WTC11 (cell line): ENCODE measurements at regions not wholly inside any gene's neighbourhood (a gene's known extent, or its start where the extent isn't known, plus 50 kb on each side); places are given as distances from the start of the nearest gene placed in this dataset.

Experiments
- ATAC-seq: fragments of 200-7000 bp; cut with Tn5 transposase; 2 replicates; pipeline ENCODE4 v1.10.0; 2021; ENCODE audit warnings: mild to moderate bottlenecking, moderate library complexity
- CTCF ChIA-PET: fragments of 300-600 bp; sonication (Branson Sonifier 250); formaldehyde crosslinking; loops from one replicate; lab custom pipeline; 2021; ENCODE audit warnings: antibody characterized with exemption; lab: Charles Lee
- POLR2A ChIA-PET: fragments of 350-600 bp; sonication (Branson Sonifier 250); formaldehyde crosslinking; loops from one replicate; lab custom pipeline; 2021; ENCODE audit warnings: antibody characterized with exemption; lab: Charles Lee
- DNase-seq: peaks from one replicate; pipeline ENCODE4 v3.0.0; 2021; ENCODE audit warnings: low spot score
- H3K27ac Mint-ChIP-seq: 2 replicates; pipeline ENCODE4 v1.8.0; 2021; ENCODE audit warnings: mixed read lengths
- H3K27me3 Mint-ChIP-seq: 2 replicates; pipeline ENCODE4 v1.8.0; 2021; ENCODE audit warnings: low read depth, mild to moderate bottlenecking, moderate library complexity, mixed read lengths
- H3K36me3 Mint-ChIP-seq: 2 replicates; pipeline ENCODE4 v1.8.0; 2021; ENCODE audit warnings: mixed read lengths
- H3K4me1 Mint-ChIP-seq: 2 replicates; pipeline ENCODE4 v1.8.0; 2022; ENCODE audit warnings: mixed read lengths
- H3K4me3 Mint-ChIP-seq: 2 replicates; pipeline ENCODE4 v1.8.0; 2021; ENCODE audit warnings: mild to moderate bottlenecking, moderate library complexity, mixed read lengths
- H3K9me3 Mint-ChIP-seq: 2 replicates; pipeline ENCODE4 v1.8.0; 2021; ENCODE audit warnings: mixed read lengths
- ATF1 ChIP-seq: sonication (generic); formaldehyde crosslinking; IDR thresholded peaks from 2 replicates; pipeline ENCODE4 v1.8.1; 2023; ENCODE audit warnings: mild to moderate bottlenecking, moderate library complexity, missing genetic modification reagents
- ATF2 ChIP-seq: sonication (generic); formaldehyde crosslinking; IDR thresholded peaks from 2 replicates; pipeline ENCODE4 v1.8.1; 2022; ENCODE audit warnings: low read depth, missing genetic modification reagents, borderline replicate concordance
- ATF6 ChIP-seq: sonication (generic); formaldehyde crosslinking; IDR thresholded peaks from 2 replicates; pipeline ENCODE4 v1.8.1; 2023; ENCODE audit warnings: mild to moderate bottlenecking, missing genetic modification reagents
- ELF4 ChIP-seq: sonication (generic); formaldehyde crosslinking; IDR thresholded peaks from 2 replicates; pipeline ENCODE4 v1.8.1; 2022; ENCODE audit warnings: low read depth, mild to moderate bottlenecking, moderate library complexity, missing genetic modification reagents
- ESRRA ChIP-seq: sonication (generic); formaldehyde crosslinking; IDR thresholded peaks from 2 replicates; pipeline ENCODE4 v1.8.1; 2022; ENCODE audit warnings: mild to moderate bottlenecking, missing genetic modification reagents, borderline replicate concordance
- FOXJ3 ChIP-seq: sonication (generic); formaldehyde crosslinking; IDR thresholded peaks from 2 replicates; pipeline ENCODE4 v1.9.0; 2021; ENCODE audit warnings: missing genetic modification reagents, mild to moderate bottlenecking, borderline replicate concordance
- FOXP4 ChIP-seq: sonication (generic); formaldehyde crosslinking; IDR thresholded peaks from 2 replicates; pipeline ENCODE4 v1.8.0; 2022; ENCODE audit warnings: mild to moderate bottlenecking, missing genetic modification reagents
- GTF2I ChIP-seq: fragments of 250-450 bp; sonication (Bioruptor Pico); conservative IDR thresholded peaks from 2 replicates; pipeline ENCODE4 v1.4.0; 2021; ENCODE audit warnings: mild to moderate bottlenecking
- IRF2 ChIP-seq: sonication (generic); formaldehyde crosslinking; IDR thresholded peaks from 2 replicates; pipeline ENCODE4 v1.8.0; 2022; ENCODE audit warnings: low read depth, missing genetic modification reagents, borderline replicate concordance
- MLX ChIP-seq: sonication (generic); formaldehyde crosslinking; IDR thresholded peaks from 2 replicates; pipeline ENCODE4 v1.8.1; 2023; ENCODE audit warnings: mild to moderate bottlenecking, missing genetic modification reagents, moderate library complexity
- MXD4 ChIP-seq: fragments of 250-450 bp; sonication (Bioruptor Pico); IDR thresholded peaks from 2 replicates; pipeline ENCODE4 v1.8.0; 2021; ENCODE audit warnings: mild to moderate bottlenecking, moderate library complexity, borderline replicate concordance
- NFATC4 ChIP-seq: fragments of 250-450 bp; sonication (Bioruptor Pico); IDR thresholded peaks from 2 replicates; pipeline ENCODE4 v1.9.0; 2021; ENCODE audit warnings: mild to moderate bottlenecking
- NR1H2 ChIP-seq: sonication (generic); formaldehyde crosslinking; IDR thresholded peaks from 2 replicates; pipeline ENCODE4 v1.9.0; 2021; ENCODE audit warnings: mild to moderate bottlenecking, moderate library complexity, missing genetic modification reagents
- RELA ChIP-seq: sonication (generic); formaldehyde crosslinking; IDR thresholded peaks from 2 replicates; pipeline ENCODE4 v1.8.1; 2022; ENCODE audit warnings: missing genetic modification reagents, mild to moderate bottlenecking, borderline replicate concordance
- TP53 ChIP-seq: sonication (generic); formaldehyde crosslinking; IDR thresholded peaks from 2 replicates; pipeline ENCODE4 v1.8.1; 2023; ENCODE audit warnings: mild to moderate bottlenecking, missing genetic modification reagents
- ZNF121 ChIP-seq: sonication (generic); formaldehyde crosslinking; IDR thresholded peaks from 2 replicates; pipeline ENCODE4 v1.8.0; 2023; ENCODE audit warnings: missing genetic modification reagents
- ZNF317 ChIP-seq: sonication (generic); formaldehyde crosslinking; IDR thresholded peaks from 2 replicates; pipeline ENCODE4 v1.8.1; 2023; ENCODE audit warnings: low read depth, mild to moderate bottlenecking, moderate library complexity, missing genetic modification reagents, borderline replicate concordance
- ZNF512 ChIP-seq: sonication (generic); formaldehyde crosslinking; IDR thresholded peaks from 2 replicates; pipeline ENCODE4 v1.8.1; 2022; ENCODE audit warnings: missing genetic modification reagents, borderline replicate concordance
- ZNF671 ChIP-seq: fragments of 250-450 bp; sonication (Bioruptor Pico); IDR thresholded peaks from 2 replicates; pipeline ENCODE4 v1.8.0; 2021; ENCODE audit warnings: mild to moderate bottlenecking

GRCh38 chr1:59158321-59158720 lies 138.6 kb upstream of the FGGY start:
- no peak overlapping the region for H3K27ac Mint-ChIP-seq
- POLR2A ChIA-PET = no interaction called here

GRCh38 chr1:59159557-59160203 lies 137.2 kb upstream of the FGGY start:
- H3K4me3 Mint-ChIP-seq = no peak overlapping the region
- no peak overlapping the region for H3K27ac Mint-ChIP-seq
- TF ChIP-seq ESRRA (no peak), FOXJ3 (no peak), ZNF317 (no peak)
- CTCF ChIA-PET = no interaction called here
- H3K9me3 Mint-ChIP-seq = peaks cover 21% of the 10 kb centered on the region
- DNase-seq (no peak), ATAC-seq (no peak)
- peaks cover 17% of the 10 kb centered on the region for H3K4me1 Mint-ChIP-seq
- H3K27me3 Mint-ChIP-seq = no peaks in the 10 kb centered on the region
- POLR2A ChIA-PET = no interaction called here
- H3K36me3 Mint-ChIP-seq = peaks cover 23% of the 10 kb centered on the region

More at GRCh38 chr1:59158321-59158720, 138.6 kb upstream of the FGGY start:
- DNase-seq (no peak), ATAC-seq (no peak)
- peaks cover 21% of the 10 kb centered on the region for H3K9me3 Mint-ChIP-seq
- no peaks in the 10 kb centered on the region for H3K27me3 Mint-ChIP-seq
- TF ChIP-seq GTF2I (CRISPR knock-in tag) (peak; percentile 87; the same call in 1 of the 2 replicates), NR1H2 (CRISPR knock-in tag) (no peak), NFATC4 (CRISPR knock-in tag) (no peak), ZNF512 (CRISPR knock-in tag) (no peak)
- peaks cover 26% of the 10 kb centered on the region for H3K4me1 Mint-ChIP-seq
- no peak overlapping the region for H3K4me3 Mint-ChIP-seq
- peaks cover 23% of the 10 kb centered on the region for H3K36me3 Mint-ChIP-seq
- CTCF ChIA-PET = no interaction called here

GRCh38 chr1:59161136-59161535 lies 135.8 kb upstream of the FGGY start:
- Mint-ChIP-seq H3K4me3 (no peak overlapping the region), H3K9me3 (peaks cover 29% of the 10 kb centered on the region), H3K27ac (no peak overlapping the region), H3K4me1 (peaks cover 12% of the 10 kb centered on the region), H3K27me3 (no peaks in the 10 kb centered on the region), H3K36me3 (peaks cover 23% of the 10 kb centered on the region)
- ChIA-PET CTCF (no interaction called here), POLR2A (no interaction called here)
- no peak for ATAC-seq
- TF ChIP-seq ELF4 (CRISPR knock-in tag) (no peak), ATF1 (CRISPR knock-in tag) (no peak), FOXP4 (CRISPR knock-in tag) (no peak), IRF2 (CRISPR knock-in tag) (no peak), MLX (no peak), ATF6 (CRISPR knock-in tag) (no peak), RELA (CRISPR knock-in tag) (no peak), ATF2 (no peak), ZNF121 (CRISPR knock-in tag) (no peak), TP53 (CRISPR knock-in tag) (no peak), ZNF671 (CRISPR knock-in tag) (no peak), NR1H2 (CRISPR knock-in tag) (no peak), MXD4 (CRISPR knock-in tag) (no peak)
- DNase-seq = no peak
